Suppressor macrophage treated with lipopolysaccharide for 1 hour (primary cell): ENCODE measurements at regions not wholly inside any gene's neighbourhood (a gene's known extent, or its start where the extent isn't known, plus 50 kb on each side); places are given as distances from the start of the nearest gene placed in this dataset.
A peak's percentile ranks its signal among the peaks of the same experiment; 100 is the strongest.

Experiments used
- DNase-seq, 3 donors: peaks; one replicate each; pipeline ENCODE4 v3.0.0-alpha.2; 2020 to 2022

DNA sequence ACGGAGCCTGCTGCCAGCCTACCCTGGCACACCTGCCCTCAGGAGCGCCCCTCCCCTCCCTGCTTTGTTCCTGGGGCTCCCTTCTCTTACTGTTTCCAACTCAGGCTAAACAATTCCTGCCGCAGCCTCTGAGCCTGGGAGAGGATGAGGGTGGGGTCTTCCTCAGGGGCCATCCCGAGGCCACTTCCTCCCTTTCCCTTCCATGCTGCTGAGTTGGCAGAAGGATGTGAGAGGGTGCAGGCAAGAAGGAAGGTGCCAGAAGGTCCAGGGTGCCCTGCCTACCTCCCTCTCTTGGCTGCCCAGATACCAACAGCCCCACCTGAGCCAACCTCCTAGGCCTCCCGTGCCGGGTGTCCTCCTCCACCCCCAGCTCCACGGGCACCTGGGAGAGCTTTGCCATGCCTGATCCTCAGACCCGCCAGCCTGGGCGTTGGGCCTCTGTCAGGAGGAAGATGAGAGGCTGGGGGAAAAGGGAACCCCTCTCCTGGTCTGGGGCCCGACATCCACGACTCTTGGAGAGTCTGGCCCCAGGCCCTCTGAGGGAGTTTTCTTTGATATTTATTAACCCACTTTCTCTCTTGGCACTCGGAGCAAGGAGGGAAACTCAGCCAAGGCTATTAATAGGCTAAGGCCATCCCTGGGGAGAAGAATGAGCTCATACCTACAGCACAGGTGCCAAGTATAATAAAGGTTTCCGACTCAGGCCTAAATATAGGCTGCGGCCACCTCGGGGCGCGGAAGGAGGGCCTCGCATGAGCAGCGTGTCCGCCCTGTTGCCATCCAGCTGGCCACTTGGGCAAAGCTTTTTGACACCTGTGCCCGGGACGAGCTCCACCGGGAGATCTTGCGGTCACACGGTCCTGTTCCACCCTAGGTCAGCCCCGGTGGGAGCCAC, 232.0 kb downstream of the ENGASE start:
- no peak for DNase-seq

DNA sequence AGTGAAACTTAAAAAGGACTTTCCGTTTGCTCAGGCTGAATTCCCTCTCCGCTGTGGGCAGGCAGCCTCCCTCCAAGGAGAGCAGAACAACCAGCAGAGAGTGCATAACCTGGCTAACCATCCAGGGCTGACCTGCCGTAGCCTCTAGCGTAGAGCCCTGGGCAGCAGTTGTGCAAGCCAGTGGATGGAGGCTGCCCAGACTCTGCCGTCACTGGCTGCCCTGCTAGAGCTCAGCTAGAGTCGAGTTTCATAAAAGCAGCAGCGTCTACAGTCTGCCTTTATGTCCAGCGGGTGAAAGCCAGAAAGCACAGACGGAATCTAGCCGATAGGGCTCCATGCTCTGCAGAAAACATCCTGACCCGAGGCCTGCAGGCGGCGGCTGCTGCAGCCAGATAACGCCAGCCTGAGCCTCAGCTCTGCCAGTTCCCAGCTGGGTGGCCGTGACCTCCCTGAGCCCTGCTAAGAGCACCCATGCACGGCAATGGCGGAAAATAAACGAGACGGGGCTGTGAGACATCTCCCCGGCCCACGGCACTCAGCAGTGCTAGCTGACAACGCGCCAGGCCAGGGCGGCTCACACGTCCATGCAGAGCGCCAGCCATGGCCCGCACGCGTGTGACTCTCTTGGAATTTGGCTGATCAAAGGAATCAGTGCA, 231.3 kb downstream of the ENGASE start:
- DNase-seq = no peak

DNA sequence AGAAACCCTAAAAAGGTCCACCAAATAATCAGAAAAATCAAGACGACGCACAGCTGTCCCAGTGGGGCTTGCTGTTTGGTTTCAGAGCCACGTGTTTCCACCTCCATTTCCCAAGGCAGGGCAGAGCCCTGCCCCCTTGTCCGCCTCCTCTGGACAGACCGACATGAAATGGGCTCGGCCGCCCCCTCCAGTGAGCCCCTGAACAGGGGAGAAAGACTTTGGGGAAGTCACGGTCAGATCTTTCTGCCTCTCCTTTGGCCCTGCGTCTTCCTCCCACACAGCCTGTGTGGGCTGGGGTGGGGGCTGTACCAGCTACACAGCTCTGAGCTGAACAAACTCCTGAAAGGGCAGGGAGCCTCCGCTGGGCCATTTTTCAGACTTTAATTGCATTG, 230.7 kb downstream of the ENGASE start:
- DNase-seq = no peak

DNA sequence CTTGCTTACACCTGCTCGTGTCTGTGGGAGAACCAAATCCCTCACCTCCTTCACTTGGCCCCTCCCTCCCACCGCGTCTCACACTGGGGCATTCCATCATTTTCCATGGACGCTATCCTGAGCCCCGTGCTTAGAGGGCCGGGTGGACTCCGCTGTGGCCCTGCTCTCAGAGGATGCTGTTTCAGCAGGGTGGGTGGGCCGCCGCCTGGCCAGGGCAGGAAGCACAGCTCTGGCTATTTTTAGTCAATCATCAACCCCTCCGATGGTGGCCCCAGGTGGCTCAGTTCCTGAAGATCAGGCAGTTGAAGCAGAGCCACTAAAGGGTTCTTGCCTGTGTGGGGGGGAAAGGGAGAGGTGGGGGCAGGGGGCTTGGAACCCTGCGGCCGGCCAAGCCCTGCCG, 230.3 kb downstream of the ENGASE start:
- DNase-seq = no peak

DNA sequence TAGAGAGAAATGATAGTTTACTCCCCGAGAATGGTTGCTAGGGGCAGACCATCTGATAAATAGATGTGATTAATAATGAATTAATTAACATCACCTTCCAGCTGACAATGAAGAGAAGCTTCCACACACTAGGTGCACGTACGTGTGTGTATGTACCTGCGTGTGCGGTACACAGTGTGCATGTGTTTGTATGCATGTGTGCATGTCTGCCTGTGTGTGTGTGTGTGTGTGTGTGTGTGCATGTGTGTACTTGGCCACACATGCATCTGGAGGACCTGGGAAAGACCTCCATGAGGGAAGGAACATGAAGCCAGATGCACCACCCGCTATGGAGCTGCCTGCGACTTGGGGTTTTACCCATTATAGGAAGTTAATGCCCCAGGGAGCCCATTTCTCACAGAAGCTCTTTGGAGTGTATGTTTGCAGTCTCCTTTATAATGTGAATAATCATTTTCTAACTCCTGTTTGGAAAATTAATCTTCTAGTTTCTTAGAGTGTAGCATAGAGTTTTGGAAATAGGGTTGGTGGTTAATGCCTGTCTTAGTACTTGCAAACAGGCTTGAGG, 229.1 kb downstream of the ENGASE start:
- no peak for DNase-seq

DNA sequence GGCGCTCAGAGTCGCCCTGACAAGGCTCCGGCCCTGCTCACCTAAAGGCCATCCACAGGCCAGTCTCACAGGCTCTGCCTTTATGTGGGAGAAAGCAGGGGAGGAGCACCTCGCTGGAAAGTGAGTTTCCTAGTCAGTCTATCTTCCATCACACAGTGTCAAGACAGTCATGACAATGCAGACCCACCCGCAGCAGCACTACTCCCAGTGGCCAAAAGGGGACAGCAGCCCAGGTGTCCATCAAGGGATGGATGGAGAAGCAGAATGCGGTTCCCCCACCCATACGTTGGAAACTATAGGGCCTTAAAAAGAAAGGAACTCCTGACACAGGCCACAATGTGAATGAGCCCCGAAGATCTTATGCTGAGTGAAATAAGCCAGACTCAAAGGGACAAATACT, 226.8 kb downstream of the ENGASE start:
- DNase-seq = no peak

DNA sequence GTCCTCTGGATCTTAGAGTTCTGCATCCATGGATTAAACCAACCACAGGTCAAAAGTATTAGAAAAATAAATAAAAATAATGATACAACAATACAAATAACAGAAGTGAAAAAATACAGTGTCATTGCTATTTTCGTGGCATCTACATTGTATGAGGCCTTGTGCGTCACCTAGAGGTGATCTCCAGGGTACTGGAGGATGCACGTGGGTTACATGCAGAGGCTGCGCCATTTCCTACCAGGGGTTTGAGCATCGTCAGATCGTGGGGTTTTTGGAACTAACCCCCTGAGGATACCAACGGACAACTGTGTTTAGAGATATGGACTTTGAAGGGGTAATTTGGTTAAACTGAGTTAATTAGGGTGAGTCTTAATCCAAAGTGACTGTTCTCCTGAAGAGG, 224.7 kb downstream of the ENGASE start:
- DNase-seq = no peak

DNA sequence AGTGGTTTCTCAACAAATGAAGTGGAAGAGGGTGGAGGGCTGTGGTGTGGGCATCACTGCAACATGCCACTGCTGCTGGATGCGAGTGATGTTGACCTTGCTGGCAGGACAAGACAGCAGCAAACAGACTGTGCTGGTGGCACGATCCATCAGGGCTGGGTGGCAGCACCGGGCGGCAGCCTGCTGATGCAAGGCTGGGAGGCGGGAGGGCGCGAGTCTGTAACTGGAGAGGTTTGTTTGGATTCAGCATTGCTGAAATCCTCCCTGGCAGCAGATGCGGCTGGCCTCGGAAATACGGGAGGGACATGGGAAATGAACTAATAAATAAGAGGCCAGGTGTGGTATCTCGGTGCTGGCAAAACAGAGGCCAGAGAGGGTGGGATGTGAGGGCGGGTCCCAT, 224.2 kb downstream of the ENGASE start:
- DNase-seq = no peak

DNA sequence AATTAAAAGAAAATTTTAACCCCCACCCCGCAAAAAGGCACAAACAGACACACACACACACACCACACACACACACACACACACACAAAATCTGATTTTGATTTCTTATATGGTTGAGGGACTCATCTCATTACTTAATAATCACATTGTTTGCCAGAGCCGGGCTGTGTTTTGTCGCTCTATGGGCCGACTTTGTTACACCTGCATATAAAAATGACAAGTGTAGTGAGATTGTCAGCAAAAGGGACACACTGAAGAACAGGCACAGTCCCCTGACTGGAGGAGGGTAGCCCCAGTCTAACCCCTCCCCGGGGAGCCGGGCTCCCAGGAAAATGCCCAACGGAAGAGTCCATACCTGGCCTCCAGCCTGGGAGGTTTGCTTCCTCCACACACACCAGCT, 221.6 kb downstream of the ENGASE start:
- DNase-seq = no peak

DNA sequence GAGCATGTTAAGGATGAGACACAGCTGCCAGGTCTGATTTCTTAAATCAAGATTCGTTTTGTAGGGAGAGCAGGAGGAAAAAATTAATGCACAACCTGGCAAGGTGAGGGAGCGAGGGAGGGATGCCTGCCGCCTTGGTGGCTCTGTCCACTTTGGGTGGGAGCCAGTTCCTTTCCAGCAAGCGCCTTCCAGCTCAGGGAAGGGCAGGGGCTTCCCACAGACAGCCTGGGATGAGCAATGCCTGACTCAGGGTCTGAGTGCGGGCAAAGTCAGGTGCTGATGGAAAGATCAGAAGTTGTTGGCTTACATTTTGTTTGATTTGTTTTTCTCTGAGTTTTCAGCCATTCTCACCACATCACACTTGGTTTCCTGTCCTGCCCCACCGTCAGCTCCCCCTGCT, 220.7 kb downstream of the ENGASE start:
- DNase-seq = no peak

DNA sequence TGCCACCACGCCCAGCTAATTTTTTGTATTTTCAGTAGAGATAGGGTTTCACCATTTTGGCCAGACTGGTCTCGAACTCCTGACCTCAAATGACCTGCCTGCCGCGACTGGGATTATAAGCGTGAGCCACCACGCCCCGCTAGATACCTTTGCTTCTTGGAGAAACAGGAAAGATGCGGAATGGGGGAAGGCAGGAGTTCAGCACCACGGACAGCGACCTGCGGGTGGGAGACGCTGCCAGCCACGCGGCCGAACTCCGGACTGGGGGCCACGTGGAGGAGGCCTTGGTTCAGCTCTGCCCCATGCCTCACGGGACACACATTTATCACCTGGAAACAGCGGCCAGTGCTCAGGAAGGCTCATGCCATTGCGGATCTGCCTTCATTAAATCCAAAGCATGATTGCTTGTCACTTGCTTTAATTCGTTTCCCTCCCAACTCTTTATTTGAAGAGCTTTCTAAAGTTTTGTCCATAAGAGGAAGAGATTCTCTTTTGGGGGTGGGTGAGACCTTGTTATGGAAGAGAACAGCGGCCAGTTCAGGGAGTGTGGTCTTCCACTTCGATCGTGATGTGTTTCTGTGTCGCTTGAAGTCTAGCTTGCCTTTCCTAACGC, 219.9 kb downstream of the ENGASE start:
- peak; percentile 21 to 72 (median 41) for DNase-seq

DNA sequence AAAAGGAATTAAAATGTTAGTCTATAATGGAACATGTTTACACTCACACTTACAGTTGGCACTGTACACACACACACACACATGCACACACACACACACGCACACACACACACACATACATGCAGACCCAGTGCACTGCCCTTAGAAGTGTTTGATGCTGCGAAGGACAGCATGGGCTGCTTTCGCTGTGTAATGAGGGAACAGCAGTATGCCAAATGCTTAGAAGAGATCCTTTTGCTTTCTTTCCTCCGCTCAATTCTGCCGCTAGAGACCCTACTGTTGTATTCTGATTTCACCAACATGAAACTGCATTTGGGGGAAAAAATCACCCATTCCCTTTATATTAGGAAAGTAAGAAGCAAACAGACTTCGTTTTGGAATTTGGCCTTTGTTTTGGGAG, 217.9 kb downstream of the ENGASE start:
- no peak for DNase-seq

DNA sequence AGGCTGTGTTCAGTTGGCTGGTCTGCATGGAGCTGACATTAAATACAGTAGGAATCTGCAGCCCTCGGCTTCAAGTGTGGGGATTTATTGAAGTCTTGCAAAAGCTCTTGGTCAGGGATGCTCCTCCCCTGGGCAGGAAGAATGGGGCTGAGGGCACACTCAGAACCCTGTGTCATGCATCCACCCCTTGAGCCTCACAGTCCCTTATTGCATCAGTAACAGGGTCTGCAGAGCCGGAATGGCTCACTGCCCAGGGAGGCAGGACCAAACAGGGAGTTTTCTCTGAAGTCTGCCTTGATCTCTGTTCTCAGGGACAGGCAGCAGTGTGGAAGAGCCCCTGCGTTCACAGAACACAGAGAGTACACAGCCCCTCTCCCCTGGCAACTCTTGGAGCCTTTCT, 216.8 kb downstream of the ENGASE start:
- DNase-seq = no peak

DNA sequence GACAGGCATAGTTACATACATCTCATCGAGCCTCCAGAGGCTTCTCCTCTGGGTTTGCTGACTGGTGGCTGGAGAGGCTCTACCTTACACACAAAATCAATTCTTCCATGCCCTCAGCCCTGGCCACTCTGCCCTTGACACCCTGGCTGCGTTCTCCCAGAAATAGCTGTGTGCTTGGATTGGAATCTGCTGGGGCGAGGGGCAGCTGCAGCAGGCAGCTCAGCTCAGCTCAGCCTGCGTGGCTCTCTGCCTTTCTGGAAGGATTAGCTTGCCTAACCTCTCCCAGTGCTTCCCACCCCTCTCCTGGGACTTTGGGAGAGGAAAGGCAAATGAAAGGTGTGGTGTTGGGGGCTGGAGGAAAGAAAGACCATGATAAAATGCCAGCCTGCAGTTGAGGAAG, 216.1 kb downstream of the ENGASE start:
- DNase-seq = no peak

DNA sequence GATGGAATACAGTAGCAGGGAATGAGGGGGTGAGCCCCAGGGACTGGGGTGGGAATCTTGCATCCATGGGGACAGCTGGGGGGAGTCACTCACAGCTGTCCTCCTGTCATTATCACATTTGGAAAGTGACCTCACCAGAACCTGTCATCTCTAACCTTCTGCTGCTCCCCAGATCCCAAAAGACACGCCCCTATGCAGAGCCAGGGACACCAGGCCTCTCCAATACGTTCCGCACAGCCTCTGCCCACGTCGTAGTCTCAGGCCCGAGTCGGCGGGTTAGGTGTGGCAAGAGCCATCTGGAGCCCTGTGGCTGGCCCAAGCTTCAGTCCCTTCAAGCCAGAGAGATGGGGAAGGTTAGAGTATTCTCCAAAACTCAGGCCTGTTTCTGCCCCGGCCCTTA, 214.3 kb downstream of the ENGASE start:
- DNase-seq = no peak

DNA sequence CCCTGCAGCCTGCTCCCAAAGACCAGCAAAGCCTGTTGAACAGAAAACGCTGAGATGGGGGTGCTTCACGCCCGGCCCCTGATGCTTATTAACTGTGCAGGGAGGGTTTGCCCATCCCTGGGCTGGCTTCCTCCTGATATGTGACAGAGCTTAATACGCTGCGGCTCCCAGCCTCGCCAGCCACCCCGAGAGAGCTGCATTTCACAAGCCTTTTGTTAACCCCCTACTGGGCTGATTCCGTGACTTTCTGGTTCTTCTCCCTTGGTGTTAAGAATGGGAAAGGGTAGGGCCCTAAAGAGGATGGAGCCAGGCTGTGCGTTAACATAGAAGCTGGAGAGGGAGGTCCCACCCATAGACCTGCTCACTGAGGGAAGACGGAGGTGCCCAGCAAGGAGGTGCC, 211.8 kb downstream of the ENGASE start:
- DNase-seq = no peak

DNA sequence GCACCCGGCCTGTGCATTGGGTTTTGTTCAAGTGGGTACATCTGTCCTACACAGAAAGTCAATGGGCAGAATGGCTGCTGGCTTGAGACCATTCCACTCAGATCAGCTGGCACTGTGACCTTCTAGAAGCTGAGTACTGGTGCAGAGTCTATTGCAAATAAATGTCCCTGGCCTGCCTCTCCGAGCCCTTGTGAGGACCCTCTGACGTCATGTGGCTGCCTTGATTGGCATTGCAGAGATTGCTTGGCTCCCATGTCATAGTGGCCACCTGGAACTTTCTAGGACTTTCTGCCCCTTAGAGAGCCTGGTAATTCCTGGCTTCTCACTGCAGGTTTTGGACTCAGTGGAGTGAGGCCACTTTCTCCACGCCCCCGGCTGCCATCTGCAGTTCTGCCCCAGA, 211.3 kb downstream of the ENGASE start:
- DNase-seq = no peak

DNA sequence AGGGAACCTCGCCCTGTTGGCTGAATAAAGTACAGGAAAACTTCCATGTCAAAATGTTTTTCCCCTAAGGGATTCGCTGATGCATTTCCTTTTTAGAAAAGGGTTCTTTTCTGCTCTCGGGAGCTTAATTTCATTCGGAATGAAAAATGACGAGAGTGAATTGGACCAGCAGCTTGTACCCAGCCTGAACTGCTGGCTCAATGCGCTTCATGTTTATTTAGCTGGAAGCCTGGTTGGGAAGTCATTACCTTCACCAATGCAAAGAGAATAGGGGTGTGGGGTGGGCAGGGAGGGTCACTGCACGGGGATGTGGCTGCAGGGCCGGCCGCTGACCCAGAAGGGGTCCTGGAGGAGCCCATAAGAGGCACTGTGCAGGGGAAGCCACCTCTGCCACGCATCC, 207.7 kb downstream of the ENGASE start:
- no peak for DNase-seq

DNA sequence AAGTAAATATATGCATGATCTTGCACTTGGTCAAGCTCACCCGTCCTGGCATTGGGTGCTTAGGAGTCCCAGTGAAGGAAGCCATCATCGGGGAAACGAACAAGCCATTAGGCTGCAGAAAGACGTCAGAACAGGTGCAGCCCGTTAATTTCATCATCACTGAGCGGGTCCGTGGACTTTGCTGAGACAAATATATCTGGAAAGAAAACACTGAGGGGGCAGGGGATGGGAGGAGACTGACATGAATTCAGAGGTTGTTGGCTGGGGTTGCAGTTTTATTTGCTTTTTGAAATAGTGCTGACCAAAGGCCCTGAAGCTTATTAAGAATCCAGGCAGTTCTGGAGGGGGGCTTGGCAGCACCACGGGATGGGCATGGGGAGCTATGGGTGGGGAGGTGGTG, 207.2 kb downstream of the ENGASE start:
- DNase-seq = no peak

DNA sequence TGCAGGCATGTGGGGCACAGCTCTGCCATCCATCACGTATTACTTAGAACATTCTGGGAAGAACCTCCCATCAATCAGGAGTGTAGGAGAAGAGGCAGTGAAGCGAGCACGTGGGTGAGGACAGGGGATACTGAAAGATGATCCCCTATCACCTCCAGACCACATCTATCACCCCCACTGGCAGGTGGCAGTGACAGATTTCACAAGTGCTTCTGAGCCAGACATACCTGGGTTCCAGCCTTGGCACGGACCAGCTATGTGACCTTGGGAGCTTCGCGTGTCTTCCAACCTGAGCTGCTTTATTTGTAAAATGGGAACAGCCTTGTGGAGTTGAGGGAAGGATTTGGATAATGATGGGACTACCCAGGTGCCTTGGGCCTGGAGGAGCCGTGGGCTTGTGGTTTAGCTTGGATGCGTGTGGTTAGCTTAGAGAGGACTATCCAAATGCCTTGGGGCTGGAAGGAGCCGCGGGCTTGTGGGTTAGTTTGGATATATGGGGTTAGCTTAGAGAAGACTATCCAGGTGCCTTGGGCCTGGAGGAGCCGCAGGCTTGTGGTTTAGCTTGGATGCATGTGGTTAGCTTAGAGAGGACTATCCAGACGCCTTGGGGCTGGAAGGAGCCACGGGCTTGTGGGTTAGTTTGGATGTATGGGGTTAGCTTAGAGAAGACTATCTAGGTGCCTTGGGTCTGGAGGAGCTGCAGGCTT, 206.4 kb downstream of the ENGASE start:
- DNase-seq = no peak

DNA sequence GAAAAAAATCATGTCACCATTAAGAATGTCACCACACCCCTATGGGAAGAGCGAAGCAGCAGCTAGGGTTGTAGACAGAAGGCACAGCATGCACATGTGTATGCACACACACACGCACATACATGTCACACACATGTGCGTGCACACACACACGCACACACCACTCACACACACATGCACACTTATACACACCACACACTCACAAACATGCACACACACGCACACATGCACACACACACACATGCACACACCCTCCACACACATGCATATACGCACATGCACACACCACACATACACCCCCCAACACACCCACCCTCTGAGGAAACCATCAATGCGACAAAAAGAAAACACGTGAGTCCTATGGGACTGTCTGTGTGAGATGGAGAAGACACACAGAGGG, 205.4 kb downstream of the ENGASE start:
- DNase-seq = no peak

DNA sequence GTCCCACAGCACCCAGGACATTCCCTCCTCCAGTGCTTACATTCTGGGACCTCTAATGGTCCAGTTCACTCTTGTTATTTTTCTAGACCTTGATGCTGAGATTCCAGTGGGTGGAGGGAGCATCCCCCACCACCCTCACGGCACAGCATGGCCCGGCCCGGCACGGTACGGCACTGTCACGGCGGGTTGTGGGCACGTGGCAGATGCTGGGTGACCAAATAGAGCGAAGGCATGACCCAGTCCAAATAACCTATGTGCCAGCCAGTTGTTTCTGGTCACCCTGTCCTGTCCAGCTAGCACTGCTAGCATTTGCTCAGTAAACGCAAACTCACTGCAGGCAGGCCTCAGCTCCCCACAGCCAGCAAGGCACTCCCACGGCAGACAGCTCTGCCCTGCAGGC, 204.7 kb downstream of the ENGASE start:
- DNase-seq = no peak

DNA sequence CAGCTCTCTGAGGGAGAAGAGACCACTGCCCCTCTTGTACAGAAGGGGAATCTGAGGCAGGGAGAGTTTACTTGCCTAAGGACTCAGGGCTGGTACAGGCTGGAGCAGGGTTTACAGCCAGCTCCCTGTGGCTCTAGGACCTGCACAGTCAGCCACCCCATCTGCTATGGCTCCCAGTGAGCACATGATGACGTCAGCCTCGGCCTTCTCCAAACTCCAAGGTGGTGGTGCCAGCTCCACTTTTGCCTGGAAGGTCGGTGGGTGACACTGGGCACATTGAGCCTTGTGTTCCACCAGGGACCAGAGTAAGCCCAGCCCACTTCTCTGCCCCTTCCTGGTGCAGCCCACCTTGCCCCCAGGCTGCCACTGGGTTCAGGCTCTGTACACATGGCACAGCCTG, 202.2 kb downstream of the ENGASE start:
- DNase-seq = no peak
